ENCODE measurements at regions not wholly inside any gene's neighbourhood (a gene's known extent, or its start where the extent isn't known, plus 50 kb on each side); places are given as distances from the start of the nearest gene placed in this dataset.

DNA sequence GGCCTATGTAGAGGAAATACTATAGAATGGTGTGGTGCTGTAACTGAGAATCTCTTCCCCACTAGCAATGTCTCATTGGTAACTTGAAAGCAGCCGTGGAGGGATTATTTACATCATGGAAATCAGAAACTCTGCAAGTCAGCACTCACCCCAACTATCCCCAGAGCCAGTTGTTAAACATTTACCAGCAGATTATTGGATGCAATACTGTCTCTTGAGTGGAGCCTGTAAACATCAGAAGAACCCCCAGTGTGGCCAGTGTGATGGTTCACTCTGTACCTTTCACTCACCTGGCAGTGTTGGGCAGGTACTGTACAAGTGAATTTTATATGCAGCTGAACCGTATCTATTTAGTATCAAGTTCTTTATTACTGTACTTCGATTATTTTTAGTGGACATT, 299.8 kb upstream of the SALL1 start:
- no peak for DNase-seq

DNA sequence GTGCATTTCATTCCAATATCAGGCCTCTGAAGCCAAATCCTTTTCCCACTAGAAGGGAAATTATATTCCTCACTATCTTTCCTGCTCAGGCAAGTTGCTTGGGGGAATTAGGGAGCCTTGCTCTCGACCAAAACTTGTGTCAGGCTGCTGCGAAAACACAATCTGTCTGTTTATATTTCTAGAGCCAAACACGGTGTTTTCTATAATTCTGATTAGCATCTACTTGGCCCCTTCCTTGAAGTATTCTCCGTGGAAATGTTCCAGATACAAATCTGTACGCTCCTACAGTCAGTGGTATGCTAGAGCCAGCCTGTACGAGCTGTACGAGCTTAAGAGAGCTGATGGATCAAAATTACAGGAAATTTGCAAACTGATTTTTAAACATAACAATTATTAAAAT, 299.3 kb upstream of the SALL1 start:
- DNase-seq, result no peak

DNA sequence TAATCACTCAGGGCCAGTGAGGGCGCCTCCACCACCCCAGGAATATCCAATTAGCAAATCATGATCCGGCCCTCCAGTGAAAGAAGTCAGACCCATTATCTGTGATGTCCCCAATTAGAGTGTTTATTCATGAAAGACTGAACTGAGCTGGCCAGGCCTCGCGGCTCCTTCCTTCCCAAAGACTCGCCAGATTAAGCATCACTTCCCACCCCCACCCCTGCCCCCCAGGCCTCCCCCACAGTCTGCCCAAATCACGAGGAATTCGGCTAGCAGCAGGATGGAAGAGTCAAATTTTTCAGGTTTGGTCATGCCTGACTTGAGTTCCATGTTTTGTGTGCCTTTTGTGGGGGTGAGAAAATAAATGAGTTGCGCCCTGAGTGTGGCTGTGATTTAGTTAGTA, 298.4 kb upstream of the SALL1 start:
- no peak for DNase-seq

- no peak for DNase-seq
Measured at GRCh38 chr16:51445250-51445649, 294.2 kb upstream of the SALL1 start.

GRCh38 chr16:51443934-51444333, 292.9 kb upstream of the SALL1 start:
- no peak for DNase-seq

DNA sequence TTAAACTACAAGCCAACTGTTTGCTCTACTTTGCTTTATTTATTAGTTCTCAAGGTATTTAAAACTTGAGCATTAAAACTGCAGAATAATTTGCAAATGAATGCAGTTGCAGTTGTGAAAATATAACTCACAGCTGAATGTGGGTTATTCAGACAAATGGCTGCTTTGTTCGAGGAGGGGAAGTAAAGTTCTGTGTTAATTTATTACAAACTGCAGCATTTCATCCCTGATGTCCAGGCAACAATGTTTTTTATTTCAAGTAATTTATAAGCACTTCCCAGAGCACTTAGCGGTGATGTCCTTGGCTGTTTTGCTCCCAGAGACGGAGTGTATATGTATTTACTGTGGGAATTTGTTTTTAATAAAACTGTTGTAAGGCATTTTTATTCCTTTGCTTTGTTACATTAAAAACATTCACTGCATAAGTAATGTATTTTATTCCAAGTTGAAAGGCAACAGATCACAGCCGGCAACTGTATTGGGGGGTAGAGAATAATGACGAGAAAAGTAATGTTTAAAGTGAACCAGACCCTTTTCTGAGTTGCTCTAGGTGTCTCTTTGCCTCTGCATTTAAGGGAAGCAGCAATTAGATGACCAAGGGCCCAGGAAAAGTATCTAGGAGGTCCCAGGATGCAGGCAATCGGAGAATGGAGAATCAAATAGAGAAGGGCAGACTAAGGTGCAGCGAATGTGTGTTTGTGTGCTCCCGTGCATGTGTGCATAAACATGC, 291.2 kb upstream of the SALL1 start:
- no peak for DNase-seq

- no peak for DNase-seq
Measured at GRCh38 chr16:51440131-51440889, 289.2 kb upstream of the SALL1 start.

- DNase-seq, result no peak
Measured at GRCh38 chr16:51439271-51439670, 288.2 kb upstream of the SALL1 start.

DNA sequence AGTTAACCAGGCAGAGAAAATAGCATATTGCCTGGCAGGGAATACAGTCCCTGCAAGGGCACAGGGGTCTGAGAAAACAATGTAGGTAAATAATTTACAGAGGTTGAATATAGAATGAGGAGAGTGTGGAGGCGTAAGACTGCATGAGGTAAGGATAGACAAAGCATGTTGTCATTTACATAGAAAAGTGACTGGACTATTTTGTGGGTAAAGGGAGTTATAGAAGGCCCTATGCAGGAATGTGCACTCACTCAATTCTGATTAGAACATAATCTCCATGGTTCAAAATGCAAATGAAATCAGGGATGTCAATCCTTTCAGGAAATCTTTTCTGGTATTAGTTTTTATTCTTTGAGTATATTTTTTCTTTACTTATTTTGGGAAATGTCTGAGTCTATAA, 285.7 kb upstream of the SALL1 start:
- DNase-seq, result no peak

DNA sequence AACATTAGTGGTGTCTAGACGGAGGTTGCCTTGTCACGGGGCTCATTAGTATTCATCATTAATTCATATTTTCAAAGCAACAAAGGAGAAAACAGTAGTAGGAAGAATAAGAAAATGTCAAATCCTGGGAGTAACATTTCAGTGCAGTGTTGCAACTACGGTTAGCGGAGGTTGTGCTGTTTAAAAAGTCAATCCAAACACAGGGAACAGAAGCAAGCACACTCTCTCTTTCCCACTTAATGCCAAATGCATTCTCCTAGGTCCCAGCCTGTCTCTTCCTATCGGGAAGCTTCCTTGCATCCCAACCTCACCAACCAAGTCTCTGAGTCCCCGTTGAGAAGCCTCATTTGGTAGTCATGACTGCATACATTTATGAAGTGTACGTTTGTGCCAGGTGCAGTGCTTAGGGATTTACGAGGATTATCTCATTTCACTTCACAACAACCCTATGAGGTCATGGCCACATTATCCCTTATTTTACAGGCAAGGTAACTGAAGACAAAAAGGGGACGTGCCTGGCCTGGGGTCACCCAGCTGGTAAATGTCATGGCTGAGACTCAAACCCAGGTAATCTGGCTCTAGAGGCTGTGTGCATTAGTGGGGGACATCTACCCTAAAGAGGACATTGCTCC, 283.6 kb upstream of the SALL1 start:
- DNase-seq, result no peak

GRCh38 chr16:51433599-51433998, 282.5 kb upstream of the SALL1 start:
- DNase-seq, result no peak

DNA sequence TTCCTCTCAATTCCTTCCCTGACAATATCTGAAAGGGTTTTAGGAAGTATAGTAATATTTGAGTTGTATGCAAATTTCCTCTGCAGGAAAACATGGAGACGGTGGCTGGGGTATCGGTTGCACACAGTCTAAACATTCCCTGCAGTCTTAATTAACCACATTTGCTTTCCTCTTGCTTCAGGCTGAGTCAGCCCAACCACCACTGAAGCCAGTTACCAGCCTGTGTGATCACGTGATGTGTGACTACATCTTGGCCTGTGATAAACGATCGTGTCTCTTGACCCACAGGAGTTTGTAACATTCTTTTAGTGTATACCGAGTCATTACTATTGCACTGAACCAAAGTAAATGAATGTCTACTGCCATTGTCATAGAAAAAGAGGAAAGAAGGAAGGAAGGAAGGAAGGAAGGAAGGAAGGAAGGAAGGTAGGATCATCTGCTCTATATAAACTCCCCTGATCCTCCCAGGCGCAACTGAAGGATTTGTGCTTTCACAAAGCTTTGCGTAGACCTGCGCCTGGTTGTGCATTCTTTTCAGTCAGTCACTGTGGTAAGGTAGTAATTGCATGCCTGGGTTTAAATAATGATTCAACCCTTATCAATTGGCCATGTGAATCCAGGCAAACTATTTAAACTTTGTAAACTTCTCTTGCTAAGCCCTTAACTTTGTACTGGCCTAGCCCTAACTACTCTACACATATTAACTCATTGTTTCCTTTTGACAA, 280.6 kb upstream of the SALL1 start:
- DNase-seq, result no peak

DNA sequence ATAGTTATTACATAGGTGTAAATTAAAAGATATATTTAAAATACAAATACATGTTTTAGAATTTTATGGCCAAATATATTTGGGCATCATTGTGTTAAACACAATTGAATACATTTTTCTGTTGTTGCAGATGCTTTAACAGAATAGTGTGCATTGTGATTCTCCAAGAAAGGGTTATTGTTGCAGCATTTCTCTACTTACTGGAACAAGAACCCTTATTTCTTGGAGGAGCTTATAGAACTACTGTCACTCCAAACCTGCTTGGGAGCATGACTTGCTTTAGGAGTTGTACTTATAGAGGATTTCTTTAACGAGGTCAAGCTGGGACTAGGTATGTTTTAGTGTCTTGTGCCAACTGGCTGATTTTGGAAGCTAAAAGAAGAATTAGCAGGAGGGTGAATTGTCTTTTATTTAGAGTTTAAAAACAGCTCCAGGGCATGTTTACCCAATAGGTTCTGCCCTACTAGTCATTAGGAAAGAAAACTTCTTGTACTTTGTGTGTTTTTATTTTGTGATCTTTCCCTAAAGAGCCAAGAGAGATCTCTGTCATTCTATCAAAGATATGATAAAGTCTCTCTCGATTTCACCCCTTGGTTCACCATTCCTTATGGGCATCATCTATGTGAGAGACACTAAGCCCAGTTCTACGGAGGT, 279.8 kb upstream of the SALL1 start:
- no peak for DNase-seq

- no peak for DNase-seq
Measured at GRCh38 chr16:51429041-51429440, 278.0 kb upstream of the SALL1 start.

DNA sequence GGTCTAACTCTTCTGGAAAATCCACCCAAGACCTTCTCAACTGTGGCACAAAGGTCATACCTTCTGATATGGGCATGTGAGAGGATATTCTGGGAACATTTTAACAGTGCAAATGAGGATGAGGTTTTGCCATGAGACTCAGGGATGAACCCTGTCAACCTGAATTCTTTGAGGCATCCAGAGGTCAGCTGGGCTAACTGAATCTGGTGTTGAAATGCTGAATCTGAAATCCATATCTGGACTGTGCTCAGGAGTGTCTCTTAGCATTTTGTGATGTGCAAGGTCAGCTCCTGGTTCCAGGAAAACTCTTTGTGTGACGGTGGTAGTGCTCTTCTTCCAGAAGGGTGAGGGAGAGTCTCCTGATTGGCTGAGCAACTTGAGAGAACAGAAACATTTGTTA, 276.0 kb upstream of the SALL1 start:
- no peak for DNase-seq

GRCh38 chr16:51426276-51426675, 275.2 kb upstream of the SALL1 start:
- no peak for DNase-seq

DNA sequence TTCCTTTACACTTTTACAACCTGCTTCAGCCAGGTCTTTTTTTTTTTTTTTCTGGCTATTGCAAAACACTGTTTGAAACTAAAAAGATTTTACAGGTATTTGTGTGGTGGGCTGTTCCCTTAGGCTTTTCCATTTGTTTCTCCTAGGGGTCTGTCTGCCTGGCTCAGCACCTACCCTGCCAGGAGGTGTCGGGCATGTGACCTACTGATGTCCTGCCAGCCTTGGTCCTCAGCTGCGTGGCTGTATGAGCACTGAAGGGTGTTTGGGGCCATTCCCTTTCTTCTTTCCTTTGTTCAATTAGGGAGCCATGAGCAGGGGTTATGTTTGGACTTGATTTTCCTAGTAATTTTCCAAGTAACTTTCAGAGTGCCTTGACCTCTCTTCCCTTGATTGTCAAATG, 269.2 kb upstream of the SALL1 start:
- no peak for DNase-seq

DNA sequence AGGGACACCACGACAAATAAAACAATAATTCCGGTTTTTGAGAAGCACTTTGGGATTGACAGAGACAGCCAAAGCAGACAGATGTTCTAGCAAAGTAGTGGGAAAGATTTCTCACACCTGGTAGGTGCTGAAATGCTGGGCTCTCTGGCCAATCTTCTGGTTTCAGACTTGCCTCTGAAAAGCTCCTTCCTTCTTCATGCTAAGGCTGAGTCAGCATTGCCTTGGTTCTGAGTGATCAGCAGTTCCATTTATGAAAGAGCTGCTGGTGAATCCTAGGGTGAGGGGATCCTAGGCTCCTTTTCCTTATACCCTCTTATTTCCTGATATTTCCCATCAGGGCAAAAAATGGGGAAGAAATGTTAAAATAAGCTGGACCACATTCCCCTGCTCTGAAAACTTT, 268.7 kb upstream of the SALL1 start:
- no peak for DNase-seq

GRCh38 chr16:51418258-51418657, 267.2 kb upstream of the SALL1 start:
- no peak for DNase-seq

DNA sequence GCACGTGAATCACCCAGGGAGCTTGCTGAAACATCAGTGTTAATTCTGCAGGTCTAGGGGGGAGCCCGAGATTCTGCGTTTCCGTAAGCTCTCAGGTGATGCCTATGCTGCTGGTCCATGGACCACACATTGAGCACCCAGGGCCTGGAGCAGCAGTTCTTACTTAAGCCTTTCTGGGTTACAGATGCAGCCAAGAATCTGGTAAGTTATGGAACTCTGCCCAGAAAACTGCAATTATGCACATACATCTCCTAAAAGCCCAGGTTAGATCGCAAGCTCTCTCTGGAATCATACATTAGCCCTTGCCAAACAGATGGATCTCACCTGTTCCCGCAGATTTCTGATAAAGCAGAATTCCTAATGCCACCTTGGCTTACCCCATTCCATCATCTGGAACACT, 265.9 kb upstream of the SALL1 start:
- no peak for DNase-seq

GRCh38 chr16:51410125-51410524, 259.1 kb upstream of the SALL1 start:
- no peak for DNase-seq

- no peak for DNase-seq
Measured at GRCh38 chr16:51409001-51409675, 258.1 kb upstream of the SALL1 start.
